ENCODE measurements at regions not wholly inside any gene's neighbourhood (a gene's known extent, or its start where the extent isn't known, plus 50 kb on each side); places are given as distances from the start of the nearest gene placed in this dataset.

GRCh38 chr13:68261105-68261504 lies 1031.0 kb upstream of the PCDH9 start:
- no peaks in the 10 kb centered on the region for H3K36me3 ChIP-seq
- no peak for DNase-seq
- intact Hi-C loops (cut with micrococcal nuclease) = no loop called here
- H3K27ac ChIP-seq (replicated peaks) = no peak overlapping the region
- H3K9me3 ChIP-seq (replicated peaks) = no peaks in the 10 kb centered on the region
- no peak overlapping the region for H3K4me3 ChIP-seq
- no peak for TF ChIP-seq CTCF (IDR thresholded peaks at IDR 0.05; ENCODE audit: borderline replicate concordance)
- no peaks in the 10 kb centered on the region for H3K27me3 ChIP-seq (ENCODE audit: low read depth)
- no peaks in the 10 kb centered on the region for H3K4me1 ChIP-seq

DNA sequence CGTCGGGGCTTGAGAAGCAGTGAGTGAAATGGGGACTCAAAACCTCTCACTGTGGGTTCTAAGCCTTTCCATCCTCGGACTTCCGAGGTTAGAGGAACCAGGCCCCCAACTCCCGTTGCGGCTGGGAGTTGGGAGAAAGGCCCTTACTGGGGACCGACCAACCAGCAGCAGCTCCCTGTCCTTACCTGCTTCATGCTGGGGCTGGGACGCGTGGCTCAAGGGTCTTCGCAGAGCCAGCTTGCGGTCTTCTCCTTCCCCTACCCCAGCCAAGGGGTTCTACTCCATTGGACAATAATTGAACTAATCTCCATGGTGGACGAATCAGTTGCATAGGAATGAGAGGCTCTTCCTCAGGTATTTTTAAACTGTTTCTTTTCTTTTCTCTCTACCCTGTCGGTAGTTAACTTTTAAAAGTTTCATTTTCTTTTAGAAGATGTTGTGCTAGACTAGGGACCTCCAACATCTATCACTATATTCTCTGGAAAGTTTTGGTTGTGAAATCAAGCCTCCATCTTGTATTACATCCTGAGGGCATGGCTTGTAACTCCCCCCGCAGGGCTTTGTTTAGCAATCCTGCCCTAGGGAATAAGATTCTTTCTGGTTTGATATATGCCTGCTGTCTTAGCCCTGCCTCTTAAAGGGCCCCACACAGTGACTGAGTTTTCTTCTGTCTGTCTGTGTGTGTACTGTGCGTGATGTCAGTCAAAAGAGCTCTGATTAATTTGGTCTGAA lies 1027.1 kb upstream of the PCDH9 start:
- Histone ChIP-seq H3K4me1 (no peaks in the 10 kb centered on the region), H3K27ac (replicated peaks) (no peak overlapping the region), H3K4me3 (no peak overlapping the region), H3K27me3 (ENCODE audit: low read depth) (no peaks in the 10 kb centered on the region), H3K9me3 (replicated peaks) (no peaks in the 10 kb centered on the region), H3K36me3 (no peaks in the 10 kb centered on the region)
- no peak for TF ChIP-seq CTCF (IDR thresholded peaks at IDR 0.05; ENCODE audit: borderline replicate concordance)
- DNase-seq = no peak
- intact Hi-C loops (cut with micrococcal nuclease) = no loop called here

DNA sequence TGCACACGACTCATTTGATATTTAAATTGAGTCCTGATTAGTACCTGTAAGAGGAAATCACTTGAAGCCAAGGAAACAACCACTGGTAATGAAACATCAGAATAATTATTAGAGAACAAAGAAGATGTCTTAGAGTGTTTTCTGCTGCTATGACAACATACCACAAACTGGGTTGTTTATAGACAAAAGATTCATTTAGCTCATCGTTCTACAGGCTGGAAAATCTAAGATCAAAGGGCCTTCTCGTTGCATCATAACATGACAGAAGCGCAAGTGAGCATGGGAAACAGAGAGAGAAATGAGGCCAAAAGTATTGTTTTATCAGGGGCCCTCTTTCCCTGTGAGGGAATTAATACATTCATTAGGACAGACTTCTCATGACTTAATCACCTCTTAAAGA lies 1024.0 kb upstream of the PCDH9 start:
- no peak for DNase-seq
- no peak for TF ChIP-seq CTCF (IDR thresholded peaks at IDR 0.05; ENCODE audit: borderline replicate concordance)
- no peak overlapping the region for H3K4me3 ChIP-seq
- intact Hi-C loops (cut with micrococcal nuclease) = no loop called here
- H3K36me3 ChIP-seq = no peaks in the 10 kb centered on the region
- H3K27ac ChIP-seq (replicated peaks) = no peak overlapping the region
- H3K27me3 ChIP-seq (ENCODE audit: low read depth) = no peaks in the 10 kb centered on the region
- no peaks in the 10 kb centered on the region for H3K4me1 ChIP-seq
- H3K9me3 ChIP-seq (replicated peaks) = no peaks in the 10 kb centered on the region

- Histone ChIP-seq H3K27me3 (ENCODE audit: low read depth) (no peaks in the 10 kb centered on the region), H3K4me3 (no peak overlapping the region), H3K36me3 (no peaks in the 10 kb centered on the region), H3K27ac (replicated peaks) (no peak overlapping the region), H3K4me1 (no peaks in the 10 kb centered on the region), H3K9me3 (replicated peaks) (no peaks in the 10 kb centered on the region)
- no peak for TF ChIP-seq CTCF (IDR thresholded peaks at IDR 0.05; ENCODE audit: borderline replicate concordance)
- intact Hi-C loops (cut with micrococcal nuclease) = no loop called here
- no peak for DNase-seq
These were observed 1004.1 kb upstream of the PCDH9 start for GRCh38 chr13:68234274-68234673.

GRCh38 chr13:68232351-68233130 lies 1002.4 kb upstream of the PCDH9 start:
- Histone ChIP-seq H3K27me3 (ENCODE audit: low read depth) (no peaks in the 10 kb centered on the region), H3K9me3 (replicated peaks) (no peaks in the 10 kb centered on the region), H3K4me1 (no peaks in the 10 kb centered on the region), H3K36me3 (no peaks in the 10 kb centered on the region), H3K27ac (replicated peaks) (no peak overlapping the region), H3K4me3 (no peak overlapping the region)
- DNase-seq = no peak
- TF ChIP-seq CTCF (IDR thresholded peaks at IDR 0.05; ENCODE audit: borderline replicate concordance) = no peak
- intact Hi-C loops (cut with micrococcal nuclease) = no loop called here
